ENCODE measurements at regions not wholly inside any gene's neighbourhood (a gene's known extent, or its start where the extent isn't known, plus 50 kb on each side); places are given as distances from the start of the nearest gene placed in this dataset.

DNA sequence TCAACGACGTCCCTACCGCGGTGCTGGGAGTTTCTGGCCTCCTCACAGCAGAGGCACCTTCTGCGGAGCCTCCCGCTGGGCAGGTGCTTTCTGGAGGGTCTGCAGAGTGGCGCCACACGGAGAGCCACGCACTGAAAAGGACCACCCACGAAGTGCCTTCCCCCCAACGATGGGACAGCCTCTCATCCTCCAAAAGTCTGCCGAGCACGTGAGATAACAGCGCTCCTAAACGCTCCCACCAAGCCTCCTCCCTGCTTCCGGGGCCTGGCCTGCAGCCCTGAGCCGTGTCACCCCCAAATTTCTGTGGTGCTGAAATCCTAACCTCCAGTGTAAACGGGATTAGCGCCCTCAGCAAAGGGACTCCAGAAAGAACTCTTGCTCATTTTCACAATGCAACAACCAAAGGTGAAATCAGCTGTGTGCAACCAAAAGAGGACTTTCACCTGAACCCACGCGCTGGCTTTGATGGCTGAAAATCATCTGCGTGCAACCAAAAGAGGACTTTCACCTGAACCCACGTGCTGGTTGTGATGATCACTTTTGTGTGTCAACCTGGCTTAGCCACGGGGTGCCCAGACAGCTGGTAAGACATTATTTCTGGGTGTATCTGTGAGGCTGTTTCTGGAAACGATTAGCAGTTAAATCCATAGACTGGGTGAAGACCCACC lies 924.6 kb downstream of the BRD1 start:
- H3K9me3 ChIP-seq: no peaks in the 10 kb centered on the region
- no peak overlapping the region for H3K27ac ChIP-seq
- no peaks in the 10 kb centered on the region for H3K36me3 ChIP-seq
- no peak overlapping the region for H3K4me3 ChIP-seq
- 78 to 84% (median 81%) methylated on average over 12 to 25 of the region's 25 CpGs for WGBS, 5 donors
- intact Hi-C loops (cut with DNase I; ENCODE audit: low total_unique reads): no loop called here
- no peaks in the 10 kb centered on the region for H3K4me1 ChIP-seq
- DNase-seq: no peak
- TF ChIP-seq POLR2AphosphoS5 (IDR thresholded peaks at IDR 0.05) (no peak), POLR2A (IDR thresholded peaks at IDR 0.05) (no peak)
- TF ChIP-seq, protein P1, sequence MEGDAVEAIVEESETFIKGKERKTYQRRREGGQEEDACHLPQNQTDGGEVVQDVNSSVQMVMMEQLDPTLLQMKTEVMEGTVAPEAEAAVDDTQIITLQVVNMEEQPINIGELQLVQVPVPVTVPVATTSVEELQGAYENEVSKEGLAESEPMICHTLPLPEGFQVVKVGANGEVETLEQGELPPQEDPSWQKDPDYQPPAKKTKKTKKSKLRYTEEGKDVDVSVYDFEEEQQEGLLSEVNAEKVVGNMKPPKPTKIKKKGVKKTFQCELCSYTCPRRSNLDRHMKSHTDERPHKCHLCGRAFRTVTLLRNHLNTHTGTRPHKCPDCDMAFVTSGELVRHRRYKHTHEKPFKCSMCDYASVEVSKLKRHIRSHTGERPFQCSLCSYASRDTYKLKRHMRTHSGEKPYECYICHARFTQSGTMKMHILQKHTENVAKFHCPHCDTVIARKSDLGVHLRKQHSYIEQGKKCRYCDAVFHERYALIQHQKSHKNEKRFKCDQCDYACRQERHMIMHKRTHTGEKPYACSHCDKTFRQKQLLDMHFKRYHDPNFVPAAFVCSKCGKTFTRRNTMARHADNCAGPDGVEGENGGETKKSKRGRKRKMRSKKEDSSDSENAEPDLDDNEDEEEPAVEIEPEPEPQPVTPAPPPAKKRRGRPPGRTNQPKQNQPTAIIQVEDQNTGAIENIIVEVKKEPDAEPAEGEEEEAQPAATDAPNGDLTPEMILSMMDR (IDR thresholded peaks at IDR 0.05 in 8 of 11, conservative IDR thresholded peaks at IDR 0.05 in 3 of 11): no peak
- H3K27me3 ChIP-seq (replicated peaks in 1 of 7): peaks cover 0 to 32% (median 0%) of the 10 kb centered on the region in 7 donors

DNA sequence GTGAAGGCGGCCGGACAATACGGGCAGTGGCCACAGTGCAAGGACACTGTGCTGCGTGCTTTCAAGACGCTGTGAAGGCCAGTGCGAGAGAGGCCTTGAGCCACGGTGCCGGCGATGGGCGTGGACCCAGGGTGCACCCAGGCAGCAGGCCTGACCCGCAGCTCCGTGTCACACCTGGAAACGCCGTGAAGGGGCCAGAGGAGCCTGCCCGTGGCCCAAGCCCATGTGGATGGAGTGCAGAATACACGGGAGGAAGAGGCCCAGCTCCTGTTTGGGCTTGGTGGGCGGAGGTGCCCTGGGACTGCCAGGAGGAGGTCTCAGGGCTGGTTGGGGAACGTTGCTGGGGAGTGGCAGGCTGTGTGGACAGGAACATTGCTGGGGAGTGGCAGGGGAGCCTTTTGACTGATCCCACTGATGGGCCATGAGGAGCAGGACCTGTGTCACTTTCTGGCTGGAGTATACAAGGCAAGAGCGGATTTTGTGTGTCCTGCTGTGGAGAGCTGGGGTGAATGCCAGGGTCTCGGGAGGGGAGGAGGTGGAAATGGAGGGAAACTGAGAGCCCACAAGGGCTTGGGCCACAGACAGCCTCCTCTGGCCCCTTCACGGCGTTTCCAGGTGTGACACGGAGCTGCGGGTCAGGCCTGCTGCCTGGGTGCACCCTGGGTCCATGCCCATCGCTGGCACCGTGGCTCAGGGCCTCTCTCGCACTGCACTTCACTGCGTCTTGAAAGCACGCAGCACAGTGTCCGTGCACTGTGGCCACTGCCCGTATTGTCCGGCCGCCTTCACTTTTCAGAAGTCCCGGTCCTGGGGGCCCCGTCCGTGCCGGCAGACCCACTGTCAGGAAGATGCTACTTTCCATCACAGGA lies 925.4 kb downstream of the BRD1 start:
- Histone ChIP-seq H3K4me3 (no peak overlapping the region), H3K36me3 (no peaks in the 10 kb centered on the region), H3K4me1 (no peaks in the 10 kb centered on the region), H3K9me3 (no peaks in the 10 kb centered on the region), H3K27me3 (replicated peaks in 1 of 7) (peaks cover 0 to 29% (median 0%) of the 10 kb centered on the region in 7 donors), H3K27ac (no peak overlapping the region)
- TF ChIP-seq POLR2AphosphoS5 (IDR thresholded peaks at IDR 0.05) (no peak), POLR2A (IDR thresholded peaks at IDR 0.05) (no peak)
- TF ChIP-seq, protein P1 (IDR thresholded peaks at IDR 0.05 in 8 of 11, conservative IDR thresholded peaks at IDR 0.05 in 3 of 11): no peak
- intact Hi-C loops (cut with DNase I; ENCODE audit: low total_unique reads): no loop called here
- DNase-seq: no peak
- 77 to 91% (median 82%) methylated on average over 20 to 37 of the region's 37 CpGs for WGBS, 5 donors

DNA sequence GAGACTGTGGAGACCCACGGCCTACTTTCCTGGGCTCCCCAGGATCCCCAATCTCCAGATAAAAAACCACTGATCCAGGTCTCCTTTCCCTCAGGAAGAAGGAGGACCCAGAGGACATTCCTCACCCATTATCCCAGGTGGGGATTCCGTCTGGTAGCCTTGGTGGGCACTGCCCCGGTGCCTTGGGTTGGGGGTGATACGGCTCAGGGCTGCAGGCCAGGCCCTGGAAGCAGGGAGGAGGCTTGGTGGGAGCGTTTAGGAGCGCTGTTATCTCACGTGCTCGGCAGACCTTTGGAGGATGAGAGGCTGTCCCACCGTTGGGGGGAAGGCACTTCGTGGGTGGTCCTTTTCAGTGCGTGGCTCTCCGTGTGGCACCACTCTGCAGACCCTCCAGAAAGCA lies 926.3 kb downstream of the BRD1 start:
- no peak for DNase-seq
- no peak overlapping the region for H3K27ac ChIP-seq
- peaks cover 0 to 20% (median 0%) of the 10 kb centered on the region in 7 donors for H3K27me3 ChIP-seq (replicated peaks in 1 of 7)
- H3K4me3 ChIP-seq: no peak overlapping the region
- no peaks in the 10 kb centered on the region for H3K9me3 ChIP-seq
- WGBS, 5 donors: 43 to 82% (median 68%) methylated on average over 1 to 12 of the region's 12 CpGs
- intact Hi-C loops (cut with DNase I; ENCODE audit: low total_unique reads): no loop called here
- no peaks in the 10 kb centered on the region for H3K36me3 ChIP-seq
- TF ChIP-seq, protein P1 (IDR thresholded peaks at IDR 0.05 in 8 of 11, conservative IDR thresholded peaks at IDR 0.05 in 3 of 11): no peak
- no peak for TF ChIP-seq POLR2AphosphoS5 (IDR thresholded peaks at IDR 0.05)
- no peak for TF ChIP-seq POLR2A (IDR thresholded peaks at IDR 0.05)
- H3K4me1 ChIP-seq: no peaks in the 10 kb centered on the region

DNA sequence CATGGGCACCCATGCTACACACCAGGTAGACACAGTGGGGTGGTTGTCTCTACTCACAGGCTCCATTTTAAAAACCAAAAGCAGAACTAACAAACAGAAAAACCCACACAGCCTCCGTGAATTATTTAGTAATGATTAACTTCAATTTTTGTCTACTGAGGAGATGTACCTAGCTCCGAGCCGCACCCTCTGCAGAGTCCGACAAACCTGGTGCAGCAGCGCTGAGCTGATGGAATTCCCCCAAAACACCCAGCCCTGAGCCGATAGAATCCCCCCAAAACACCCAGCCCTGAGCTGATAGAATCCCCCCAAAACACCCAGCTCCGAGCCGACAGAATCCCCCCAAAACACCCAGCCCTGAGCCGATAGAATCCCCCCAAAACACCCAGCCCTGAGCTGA lies 927.0 kb downstream of the BRD1 start:
- H3K27ac ChIP-seq: no peak overlapping the region
- WGBS, 5 donors: 82 to 94% (median 86%) methylated on average over 9 of the region's 9 CpGs
- DNase-seq: no peak
- H3K4me1 ChIP-seq: no peaks in the 10 kb centered on the region
- H3K27me3 ChIP-seq (replicated peaks in 1 of 7): peaks cover 0 to 13% (median 0%) of the 10 kb centered on the region in 7 donors
- no peaks in the 10 kb centered on the region for H3K9me3 ChIP-seq
- TF ChIP-seq, protein P1 (IDR thresholded peaks at IDR 0.05 in 8 of 11, conservative IDR thresholded peaks at IDR 0.05 in 3 of 11): no peak
- TF ChIP-seq POLR2A (IDR thresholded peaks at IDR 0.05) (no peak), POLR2AphosphoS5 (IDR thresholded peaks at IDR 0.05) (no peak)
- H3K36me3 ChIP-seq: no peaks in the 10 kb centered on the region
- H3K4me3 ChIP-seq: no peak overlapping the region
- intact Hi-C loops (cut with DNase I; ENCODE audit: low total_unique reads): no loop called here

Data from spleen (tissue), 11 donors.